ENCODE measurements at regions not wholly inside any gene's neighbourhood (a gene's known extent, or its start where the extent isn't known, plus 50 kb on each side); places are given as distances from the start of the nearest gene placed in this dataset.

DNA sequence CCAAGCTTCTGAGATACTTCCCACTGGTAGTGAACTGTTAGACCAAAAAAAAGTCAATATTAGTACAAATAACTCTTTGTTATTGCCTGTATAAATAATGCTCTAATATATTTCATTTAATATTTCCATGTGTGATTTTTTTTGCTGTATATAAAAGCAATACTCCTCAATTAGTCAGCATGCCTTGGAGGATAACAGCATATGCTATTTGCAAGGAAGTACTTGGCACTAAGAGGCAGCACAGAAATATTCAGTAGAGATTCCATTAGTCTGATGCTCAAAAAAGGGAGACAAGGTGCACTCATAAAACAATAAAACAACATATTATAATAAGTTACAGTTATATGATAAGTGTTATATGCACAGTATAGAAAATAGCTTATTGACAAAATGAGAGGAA is 296.6 kb upstream of the MPDZ start:
- no peak for TF ChIP-seq OSR1 (CRISPR knock-in tag; IDR thresholded peaks at IDR 0.05)
- no peak for TF ChIP-seq ZFP3 (CRISPR knock-in tag; IDR thresholded peaks at IDR 0.05)
- no peak for TF ChIP-seq RARB (CRISPR knock-in tag; IDR thresholded peaks at IDR 0.05)
- TF ChIP-seq ARNTL (CRISPR knock-in tag; IDR thresholded peaks at IDR 0.05; ENCODE audit: borderline replicate concordance, low read depth), result no peak
- TF ChIP-seq ZNF8 (CRISPR knock-in tag; IDR thresholded peaks at IDR 0.05), result no peak
- TF ChIP-seq ZC3H10 (CRISPR knock-in tag; IDR thresholded peaks at IDR 0.05), result no peak
- no peak for TF ChIP-seq GLIS3 (CRISPR knock-in tag; IDR thresholded peaks at IDR 0.05)
- TF ChIP-seq BACH2 (CRISPR knock-in tag; IDR thresholded peaks at IDR 0.05; ENCODE audit: borderline replicate concordance), result no peak
- TF ChIP-seq, protein P1, sequence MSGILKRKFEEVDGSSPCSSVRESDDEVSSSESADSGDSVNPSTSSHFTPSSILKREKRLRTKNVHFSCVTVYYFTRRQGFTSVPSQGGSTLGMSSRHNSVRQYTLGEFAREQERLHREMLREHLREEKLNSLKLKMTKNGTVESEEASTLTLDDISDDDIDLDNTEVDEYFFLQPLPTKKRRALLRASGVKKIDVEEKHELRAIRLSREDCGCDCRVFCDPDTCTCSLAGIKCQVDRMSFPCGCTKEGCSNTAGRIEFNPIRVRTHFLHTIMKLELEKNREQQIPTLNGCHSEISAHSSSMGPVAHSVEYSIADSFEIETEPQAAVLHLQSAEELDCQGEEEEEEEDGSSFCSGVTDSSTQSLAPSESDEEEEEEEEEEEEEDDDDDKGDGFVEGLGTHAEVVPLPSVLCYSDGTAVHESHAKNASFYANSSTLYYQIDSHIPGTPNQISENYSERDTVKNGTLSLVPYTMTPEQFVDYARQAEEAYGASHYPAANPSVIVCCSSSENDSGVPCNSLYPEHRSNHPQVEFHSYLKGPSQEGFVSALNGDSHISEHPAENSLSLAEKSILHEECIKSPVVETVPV (CRISPR knock-in tag; IDR thresholded peaks at IDR 0.05), result no peak
- TF ChIP-seq, protein P2, sequence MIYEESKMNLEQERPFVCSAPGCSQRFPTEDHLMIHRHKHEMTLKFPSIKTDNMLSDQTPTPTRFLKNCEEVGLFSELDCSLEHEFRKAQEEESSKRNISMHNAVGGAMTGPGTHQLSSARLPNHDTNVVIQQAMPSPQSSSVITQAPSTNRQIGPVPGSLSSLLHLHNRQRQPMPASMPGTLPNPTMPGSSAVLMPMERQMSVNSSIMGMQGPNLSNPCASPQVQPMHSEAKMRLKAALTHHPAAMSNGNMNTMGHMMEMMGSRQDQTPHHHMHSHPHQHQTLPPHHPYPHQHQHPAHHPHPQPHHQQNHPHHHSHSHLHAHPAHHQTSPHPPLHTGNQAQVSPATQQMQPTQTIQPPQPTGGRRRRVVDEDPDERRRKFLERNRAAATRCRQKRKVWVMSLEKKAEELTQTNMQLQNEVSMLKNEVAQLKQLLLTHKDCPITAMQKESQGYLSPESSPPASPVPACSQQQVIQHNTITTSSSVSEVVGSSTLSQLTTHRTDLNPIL (CRISPR knock-in tag; IDR thresholded peaks at IDR 0.05; ENCODE audit: low read depth), result no peak
- TF ChIP-seq, protein P3, sequence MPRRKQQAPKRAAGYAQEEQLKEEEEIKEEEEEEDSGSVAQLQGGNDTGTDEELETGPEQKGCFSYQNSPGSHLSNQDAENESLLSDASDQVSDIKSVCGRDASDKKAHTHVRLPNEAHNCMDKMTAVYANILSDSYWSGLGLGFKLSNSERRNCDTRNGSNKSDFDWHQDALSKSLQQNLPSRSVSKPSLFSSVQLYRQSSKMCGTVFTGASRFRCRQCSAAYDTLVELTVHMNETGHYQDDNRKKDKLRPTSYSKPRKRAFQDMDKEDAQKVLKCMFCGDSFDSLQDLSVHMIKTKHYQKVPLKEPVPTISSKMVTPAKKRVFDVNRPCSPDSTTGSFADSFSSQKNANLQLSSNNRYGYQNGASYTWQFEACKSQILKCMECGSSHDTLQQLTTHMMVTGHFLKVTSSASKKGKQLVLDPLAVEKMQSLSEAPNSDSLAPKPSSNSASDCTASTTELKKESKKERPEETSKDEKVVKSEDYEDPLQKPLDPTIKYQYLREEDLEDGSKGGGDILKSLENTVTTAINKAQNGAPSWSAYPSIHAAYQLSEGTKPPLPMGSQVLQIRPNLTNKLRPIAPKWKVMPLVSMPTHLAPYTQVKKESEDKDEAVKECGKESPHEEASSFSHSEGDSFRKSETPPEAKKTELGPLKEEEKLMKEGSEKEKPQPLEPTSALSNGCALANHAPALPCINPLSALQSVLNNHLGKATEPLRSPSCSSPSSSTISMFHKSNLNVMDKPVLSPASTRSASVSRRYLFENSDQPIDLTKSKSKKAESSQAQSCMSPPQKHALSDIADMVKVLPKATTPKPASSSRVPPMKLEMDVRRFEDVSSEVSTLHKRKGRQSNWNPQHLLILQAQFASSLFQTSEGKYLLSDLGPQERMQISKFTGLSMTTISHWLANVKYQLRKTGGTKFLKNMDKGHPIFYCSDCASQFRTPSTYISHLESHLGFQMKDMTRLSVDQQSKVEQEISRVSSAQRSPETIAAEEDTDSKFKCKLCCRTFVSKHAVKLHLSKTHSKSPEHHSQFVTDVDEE (CRISPR knock-in tag; IDR thresholded peaks at IDR 0.05), result no peak
- no peak for TF ChIP-seq ZNF565 (CRISPR knock-in tag; conservative IDR thresholded peaks at IDR 0.05; ENCODE audit: low read depth)
- TF ChIP-seq ESRRG (CRISPR knock-in tag; IDR thresholded peaks at IDR 0.05), result no peak
- no peak for ATAC-seq

DNA sequence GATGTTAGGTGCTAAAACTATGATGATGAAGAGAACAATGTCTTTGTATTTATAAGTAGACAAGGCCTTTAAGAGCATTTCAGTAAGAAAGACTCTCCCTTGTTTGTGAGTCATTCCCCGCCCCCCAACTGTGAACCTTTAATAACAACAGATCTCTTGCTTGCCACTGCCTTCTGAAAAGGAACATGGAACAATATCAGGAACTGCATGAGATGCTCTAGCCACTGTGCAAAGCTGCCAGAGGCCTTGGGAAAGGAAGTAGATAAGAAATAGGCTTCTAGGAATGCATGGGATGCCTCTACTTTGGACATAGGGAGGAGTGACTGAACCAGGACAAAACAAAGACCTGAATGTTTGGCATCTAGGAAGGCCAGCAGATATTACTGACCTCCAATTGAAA is 296.1 kb upstream of the MPDZ start:
- ATAC-seq, result no peak
- TF ChIP-seq ZFP3 (CRISPR knock-in tag; IDR thresholded peaks at IDR 0.05), result no peak
- no peak for TF ChIP-seq ESRRG (CRISPR knock-in tag; IDR thresholded peaks at IDR 0.05)
- TF ChIP-seq, protein P2 (CRISPR knock-in tag; IDR thresholded peaks at IDR 0.05; ENCODE audit: low read depth), result no peak
- TF ChIP-seq CSDC2 (CRISPR knock-in tag; IDR thresholded peaks at IDR 0.05), result no peak
- TF ChIP-seq OSR1 (CRISPR knock-in tag; IDR thresholded peaks at IDR 0.05), result no peak
- TF ChIP-seq PPARA (CRISPR knock-in tag; IDR thresholded peaks at IDR 0.05; ENCODE audit: borderline replicate concordance), result no peak
- TF ChIP-seq, protein P1 (CRISPR knock-in tag; IDR thresholded peaks at IDR 0.05), result no peak
- TF ChIP-seq ARNTL (CRISPR knock-in tag; IDR thresholded peaks at IDR 0.05; ENCODE audit: borderline replicate concordance, low read depth), result no peak
- no peak for TF ChIP-seq SNAI2 (CRISPR knock-in tag; IDR thresholded peaks at IDR 0.05)
- TF ChIP-seq TCF4 (CRISPR knock-in tag; IDR thresholded peaks at IDR 0.05; ENCODE audit: borderline replicate concordance), result no peak
- TF ChIP-seq, protein P3 (CRISPR knock-in tag; IDR thresholded peaks at IDR 0.05), result no peak
- no peak for TF ChIP-seq ISL1 (CRISPR knock-in tag; IDR thresholded peaks at IDR 0.05)
- TF ChIP-seq ZNF8 (CRISPR knock-in tag; IDR thresholded peaks at IDR 0.05), result no peak

All from SK-N-SH treated with all-trans-retinoic acid at 6 μM for 48 hours (cell line).